SK-N-SH treated with all-trans-retinoic acid at 6 μM for 48 hours (cell line): ENCODE measurements at regions not wholly inside any gene's neighbourhood (a gene's known extent, or its start where the extent isn't known, plus 50 kb on each side); places are given as distances from the start of the nearest gene placed in this dataset.

Source experiments
- ATAC-seq: fragments of 200-7000 bp; cut with Tn5 transposase; 3 replicates; pipeline ENCODE4 v1.9.1; 2020; ENCODE audit warnings: mild to moderate bottlenecking, moderate library complexity
- ARNTL ChIP-seq: fragments of 450-650 bp; formaldehyde crosslinking; IDR thresholded peaks from 2 replicates; pipeline ENCODE4 v1.5.0; 2020; ENCODE audit warnings: low read depth, mild to moderate bottlenecking, moderate library complexity, borderline replicate concordance
- BACH2 ChIP-seq: fragments of 250-450 bp; sonication (Bioruptor Pico); IDR thresholded peaks from 2 replicates; pipeline ENCODE4 v1.9.0; 2021; ENCODE audit warnings: mild to moderate bottlenecking, borderline replicate concordance
- CREB5 ChIP-seq: fragments of 250-450 bp; sonication (Bioruptor Pico); IDR thresholded peaks from 2 replicates; pipeline ENCODE4 v1.5.1; 2020; ENCODE audit warnings: low read depth, mild to moderate bottlenecking, moderate library complexity
- CSDC2 ChIP-seq: fragments of 250-450 bp; sonication (Bioruptor Pico); IDR thresholded peaks from 2 replicates; pipeline ENCODE4 v1.5.0; 2020; ENCODE audit warnings: mild to moderate bottlenecking, moderate library complexity
- ESRRG ChIP-seq: fragments of 250-450 bp; sonication (Bioruptor Pico); IDR thresholded peaks from 2 replicates; pipeline ENCODE4 v1.6.1; 2021; ENCODE audit warnings: mild to moderate bottlenecking
- GLIS3 ChIP-seq: fragments of 250-450 bp; sonication (Bioruptor Pico); IDR thresholded peaks from 2 replicates; pipeline ENCODE4 v1.5.0; 2020; ENCODE audit warnings: mild to moderate bottlenecking, moderate library complexity
- ISL1 ChIP-seq: fragments of 250-450 bp; sonication (Bioruptor Pico); IDR thresholded peaks from 2 replicates; pipeline ENCODE4 v2.1.2; 2022; ENCODE audit warnings: mild to moderate bottlenecking, moderate library complexity
- OSR1 ChIP-seq: fragments of 250-450 bp; sonication (Bioruptor Pico); IDR thresholded peaks from 2 replicates; pipeline ENCODE4 v1.8.0; 2022; ENCODE audit warnings: moderate library complexity, mild to moderate bottlenecking, inconsistent platforms
- PATZ1 ChIP-seq: fragments of 250-450 bp; sonication (Bioruptor Pico); IDR thresholded peaks from 2 replicates; pipeline ENCODE4 v1.8.0; 2020; ENCODE audit warnings: mild to moderate bottlenecking, moderate library complexity, borderline replicate concordance
- POU6F1 ChIP-seq: fragments of 250-450 bp; sonication (Bioruptor Pico); IDR thresholded peaks from 2 replicates; pipeline ENCODE4 v1.8.0; 2021; ENCODE audit warnings: low read depth, mild to moderate bottlenecking, moderate library complexity, borderline replicate concordance
- PPARA ChIP-seq: fragments of 250-450 bp; sonication (Bioruptor Pico); IDR thresholded peaks from 2 replicates; pipeline ENCODE4 v1.5.0; 2020; ENCODE audit warnings: mild to moderate bottlenecking, borderline replicate concordance
- RARB ChIP-seq: fragments of 250-450 bp; sonication (Bioruptor Pico); IDR thresholded peaks from 2 replicates; pipeline ENCODE4 v1.8.0; 2021; ENCODE audit warnings: mild to moderate bottlenecking, moderate library complexity
- SNAI2 ChIP-seq: fragments of 250-450 bp; sonication (Bioruptor Pico); IDR thresholded peaks from 2 replicates; pipeline ENCODE4 v1.5.0; 2020; ENCODE audit warnings: mild to moderate bottlenecking, moderate library complexity
- TCF4 ChIP-seq: fragments of 250-450 bp; sonication (Bioruptor Pico); IDR thresholded peaks from 2 replicates; pipeline ENCODE4 v1.8.0; 2021; ENCODE audit warnings: mild to moderate bottlenecking, moderate library complexity, borderline replicate concordance
- TOX ChIP-seq: fragments of 250-450 bp; sonication (Bioruptor Pico); IDR thresholded peaks from 2 replicates; pipeline ENCODE4 v1.8.0; 2021; ENCODE audit warnings: mild to moderate bottlenecking, moderate library complexity, borderline replicate concordance
- TSHZ2 ChIP-seq: fragments of 250-450 bp; sonication (Bioruptor Pico); IDR thresholded peaks from 2 replicates; pipeline ENCODE4 v1.5.0; 2020; ENCODE audit warnings: mild to moderate bottlenecking, moderate library complexity
- ZC3H10 ChIP-seq: fragments of 250-450 bp; sonication (Bioruptor Pico); IDR thresholded peaks from 2 replicates; pipeline ENCODE4 v1.5.1; 2021; ENCODE audit warnings: mild to moderate bottlenecking, moderate library complexity
- ZFP3 ChIP-seq: fragments of 250-450 bp; sonication (Bioruptor Pico); IDR thresholded peaks from 2 replicates; pipeline ENCODE4 v1.5.0; 2020; ENCODE audit warnings: mild to moderate bottlenecking, moderate library complexity
- ZFP30 ChIP-seq: fragments of 450-650 bp; formaldehyde crosslinking; IDR thresholded peaks from 2 replicates; pipeline ENCODE4 v1.5.0; 2022; ENCODE audit warnings: mild to moderate bottlenecking, moderate library complexity
- ZNF565 ChIP-seq: fragments of 450-650 bp; formaldehyde crosslinking; conservative IDR thresholded peaks from 2 replicates; pipeline ENCODE4 v1.5.0; 2020; ENCODE audit warnings: low read depth, mild to moderate bottlenecking, moderate library complexity
- ZNF70 ChIP-seq: fragments of 450-650 bp; formaldehyde crosslinking; IDR thresholded peaks from 2 replicates; pipeline ENCODE4 v1.5.0; 2020; ENCODE audit warnings: mild to moderate bottlenecking, moderate library complexity
- ZNF8 ChIP-seq: fragments of 450-650 bp; formaldehyde crosslinking; IDR thresholded peaks from 2 replicates; pipeline ENCODE4 v1.5.0; 2020; ENCODE audit warnings: mild to moderate bottlenecking, moderate library complexity

GRCh38 chr10:20674926-20675325 is 222.2 kb downstream of the NEBL start (continued):
- no peak for TF ChIP-seq POU6F1
- no peak for TF ChIP-seq ZNF8 (CRISPR knock-in tag)
- TF ChIP-seq SNAI2 (CRISPR knock-in tag), result no peak

- ATAC-seq, result no peak
- no peak for TF ChIP-seq PPARA (CRISPR knock-in tag)
- no peak for TF ChIP-seq ZFP3 (CRISPR knock-in tag)
- TF ChIP-seq, all 23 proteins: peak for 0
These were observed 223.9 kb downstream of the NEBL start for GRCh38 chr10:20673175-20673574.

GRCh38 chr10:20672741-20673140 is 224.4 kb downstream of the NEBL start:
- TF ChIP-seq TOX (CRISPR knock-in tag) (no peak), PPARA (CRISPR knock-in tag) (no peak), ZFP3 (CRISPR knock-in tag) (no peak), ZFP30 (CRISPR knock-in tag) (no peak), CSDC2 (no peak), BACH2 (CRISPR knock-in tag) (no peak), TSHZ2 (CRISPR knock-in tag) (no peak), RARB (no peak), ARNTL (CRISPR knock-in tag) (no peak), SNAI2 (CRISPR knock-in tag) (no peak), OSR1 (CRISPR knock-in tag) (no peak), PATZ1 (no peak), GLIS3 (CRISPR knock-in tag) (no peak)

GRCh38 chr10:20670579-20670978 is 226.5 kb downstream of the NEBL start:
- TF ChIP-seq ZFP30 (CRISPR knock-in tag) (no peak), OSR1 (CRISPR knock-in tag) (no peak), ZC3H10 (CRISPR knock-in tag) (no peak), SNAI2 (CRISPR knock-in tag) (no peak), GLIS3 (CRISPR knock-in tag) (no peak), BACH2 (CRISPR knock-in tag) (no peak), ESRRG (CRISPR knock-in tag) (no peak), PPARA (CRISPR knock-in tag) (no peak), ISL1 (no peak), ZNF70 (CRISPR knock-in tag) (no peak), CREB5 (no peak), ZNF565 (no peak), CSDC2 (no peak), ARNTL (CRISPR knock-in tag) (no peak), TCF4 (no peak), PATZ1 (no peak), ZNF8 (CRISPR knock-in tag) (no peak)
- TF ChIP-seq, all 23 proteins: peak for 0

More at GRCh38 chr10:20672741-20673140, 224.4 kb downstream of the NEBL start:
- ATAC-seq, result no peak

More at GRCh38 chr10:20670579-20670978, 226.5 kb downstream of the NEBL start:
- no peak for ATAC-seq
